ENCODE measurements at regions not wholly inside any gene's neighbourhood (a gene's known extent, or its start where the extent isn't known, plus 50 kb on each side); places are given as distances from the start of the nearest gene placed in this dataset.

DNA sequence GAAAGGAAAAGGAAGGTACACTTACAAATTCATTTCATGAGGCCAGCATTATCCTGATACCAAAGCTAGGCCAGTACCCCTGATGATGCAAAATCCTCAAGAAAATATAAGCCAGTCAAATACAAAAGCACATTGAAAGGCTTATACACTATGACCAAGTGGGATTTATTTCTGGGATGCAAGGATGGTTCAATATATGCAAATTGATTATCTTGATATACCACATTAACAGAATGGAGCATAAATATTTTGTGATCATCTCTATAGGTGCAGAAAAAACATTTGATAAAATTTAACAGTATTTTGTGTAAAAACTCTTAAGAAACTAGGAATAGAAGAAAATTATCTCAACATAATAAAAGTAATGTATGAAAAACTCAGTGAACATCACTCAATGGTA lies 97.0 kb upstream of the BCAT1 start:
- no peak for TF ChIP-seq EZH2 (IDR thresholded peaks at IDR 0.05; ENCODE audit: insufficient read depth, poor library complexity, severe bottlenecking)
- TF ChIP-seq EZH2phosphoT487 (IDR thresholded peaks at IDR 0.05; ENCODE audit: insufficient read depth, low read depth): no peak

Data from GM23248 (cell line).